HepG2 (cell line): ENCODE measurements at regions not wholly inside any gene's neighbourhood (a gene's known extent, or its start where the extent isn't known, plus 50 kb on each side); places are given as distances from the start of the nearest gene placed in this dataset.

Experiments used
- ATAC-seq: fragments of 200-7000 bp; cut with Tn5 transposase; 3 replicates; pipeline ENCODE4 v1.9.1; 2020; ENCODE audit warnings: mild to moderate bottlenecking, moderate library complexity
- BruUV-seq: library from RNA; stranded (reverse); fragments of 400-500 nt; replicated peaks from 2 replicates; lab custom pipeline; 2021; lab: Mats Ljungman, UMichigan
- CTCF ChIA-PET: fragments of 300-600 bp; formaldehyde crosslinking; extraction: SDS; loops from one replicate; lab custom pipeline; 2021; ENCODE audit warnings: low total read pairs, inconsistent platforms, low intra/inter-chr PET ratio; lab: Yijun Ruan, JAX
- POLR2A ChIA-PET: fragments of 350-600 bp; sonication (Branson Sonifier 250); formaldehyde crosslinking; loops from one replicate; lab custom pipeline; 2020; ENCODE audit warnings: antibody characterized with exemption, inconsistent platforms; lab: Yijun Ruan, JAX
- DNase-seq: peaks from one replicate; pipeline ENCODE4 v3.0.0-alpha.2; 2015; ENCODE audit warnings: low spot score
- FAIRE-seq: peaks from 3 replicates; lab custom pipeline; 2011; peaks lifted over from hg19 to GRCh38; lab: Jason Lieb, UNC
- H2AFZ ChIP-seq: one replicate; pipeline ENCODE4 v1.6.1; 2011; ENCODE audit warnings: low read length, inconsistent platforms
- H3K27ac ChIP-seq: fragments of 300-600 bp; 3 replicates; pipeline ENCODE4 v1.8.0; 2011; ENCODE audit warnings: mixed run types, mild to moderate bottlenecking, mixed read lengths, low read length, inconsistent platforms; ENCODE audit not compliant: insufficient read depth; ENCODE audit errors: extremely low read length
- H3K27me3 ChIP-seq, 2 experiments: fragments of 200-600 bp in 1 of 2; 2 replicates in 1 of 2; 3 replicates in 1 of 2; pipeline versions ENCODE4 v1.6.0 to v1.8.0; 2011; ENCODE audit warnings: low read length in 2 of 2, mild to moderate bottlenecking in 2 of 2, moderate library complexity in 2 of 2, inconsistent platforms in 1 of 2; ENCODE audit not compliant: insufficient read depth in 2 of 2, control insufficient read depth in 1 of 2
- H3K36me3 ChIP-seq, 2 experiments: fragments of 200-600 bp in 1 of 2; replicated peaks in 1 of 2; 2 replicates in 1 of 2; 3 replicates in 1 of 2; pipeline versions ENCODE4 v1.5.1 to v1.8.0; 2011; ENCODE audit warnings: low read length in 2 of 2, inconsistent platforms in 1 of 2; ENCODE audit not compliant: insufficient read depth in 2 of 2, control insufficient read depth in 1 of 2
- H3K4me1 ChIP-seq: 2 replicates; pipeline ENCODE4 v1.5.1; 2012; ENCODE audit warnings: low read length, inconsistent platforms; ENCODE audit not compliant: insufficient read depth
- H3K4me2 ChIP-seq: 2 replicates; pipeline ENCODE4 v1.6.0; 2011; ENCODE audit warnings: low read depth, low read length, inconsistent platforms
- H3K4me3 ChIP-seq, 3 experiments: fragments of 200-600 bp in 1 of 3; sonication (generic), shearing (Covaris generic) in 1 of 3; replicated peaks in 1 of 3; 2 replicates each; pipeline ENCODE4 v1.5.1; 2011 to 2016; ENCODE audit warnings: low read length in 3 of 3, inconsistent platforms in 2 of 3, low read depth in 2 of 3, mild to moderate bottlenecking in 2 of 3, control low read depth in 1 of 3, mixed read lengths in 1 of 3; ENCODE audit not compliant: insufficient read depth in 1 of 3
- H3K79me2 ChIP-seq: one replicate; pipeline ENCODE4 v1.6.1; 2011; ENCODE audit warnings: low read length, inconsistent platforms; ENCODE audit not compliant: insufficient read depth
- H3K9ac ChIP-seq: 2 replicates; pipeline ENCODE4 v1.6.0; 2011; ENCODE audit warnings: mild to moderate bottlenecking, low read depth, low read length, inconsistent platforms; ENCODE audit not compliant: insufficient read depth
- H3K9me3 ChIP-seq: 2 replicates; pipeline ENCODE4 v1.5.1; 2012; ENCODE audit warnings: mild to moderate bottlenecking, low read length
- H4K20me1 ChIP-seq: 2 replicates; pipeline ENCODE4 v1.6.0; 2011; ENCODE audit warnings: inconsistent platforms, mild to moderate bottlenecking, low read length, moderate library complexity; ENCODE audit not compliant: insufficient read depth
- ARNT2 ChIP-seq: sonication (generic); formaldehyde crosslinking; IDR thresholded peaks from 2 replicates; pipeline ENCODE4 v1.8.0; 2022; ENCODE audit warnings: mild to moderate bottlenecking, low read depth, missing genetic modification reagents, moderate library complexity
- KAT7 ChIP-seq: IDR thresholded peaks from 2 replicates; pipeline ENCODE4 v1.6.1; 2018; ENCODE audit warnings: borderline replicate concordance, missing compliant biosample characterization
- KLF12 ChIP-seq: sonication (generic); formaldehyde crosslinking; IDR thresholded peaks from 2 replicates; pipeline ENCODE4 v1.4.0; 2020; ENCODE audit warnings: missing genetic modification reagents, borderline replicate concordance
- MAFF ChIP-seq: IDR thresholded peaks from 2 replicates; pipeline ENCODE4 v1.6.1; 2011; ENCODE audit warnings: low read depth, low read length, improper control_type of control experiment
- MAFK ChIP-seq, 2 experiments: IDR thresholded peaks in 1 of 2; conservative IDR thresholded peaks in 1 of 2; 2 replicates each; pipeline ENCODE4 v1.6.1; 2011; ENCODE audit warnings: improper control_type of control experiment in 2 of 2, low read length in 2 of 2
- MBNL3 ChIP-seq: fragments of 250-450 bp; sonication (Bioruptor Pico); conservative IDR thresholded peaks from 2 replicates; pipeline ENCODE4 v1.8.0; 2022; ENCODE audit warnings: mild to moderate bottlenecking, inconsistent platforms
- ZNF337 ChIP-seq: sonication (generic); formaldehyde crosslinking; IDR thresholded peaks from 2 replicates; pipeline ENCODE4 v1.5.1; 2020; ENCODE audit warnings: missing genetic modification reagents, low read depth, mild to moderate bottlenecking, borderline replicate concordance
- WGBS: methylation state at CpG from one replicate; pipeline ENCODE4 v1.1.6; 2017; ENCODE audit warnings: low lambda C conversion rate; 5-methylcytosine and 5-hydroxymethylcytosine counted together
- in situ Hi-C: cut with HindIII; loops from 2 replicates; pipeline ENCODE4 v1.10.0; 2017; ENCODE audit warnings: low pct_unique_long_range_greater_than_20kb; ENCODE audit not compliant: extremely low pct_ligation_motif_present
- intact Hi-C: fragments of 100-400 bp; cut with micrococcal nuclease; formaldehyde crosslinking; loops from one replicate; pipeline ENCODE4 v1.10.0; 2022; ENCODE audit not compliant: unreplicated experiment

DNA sequence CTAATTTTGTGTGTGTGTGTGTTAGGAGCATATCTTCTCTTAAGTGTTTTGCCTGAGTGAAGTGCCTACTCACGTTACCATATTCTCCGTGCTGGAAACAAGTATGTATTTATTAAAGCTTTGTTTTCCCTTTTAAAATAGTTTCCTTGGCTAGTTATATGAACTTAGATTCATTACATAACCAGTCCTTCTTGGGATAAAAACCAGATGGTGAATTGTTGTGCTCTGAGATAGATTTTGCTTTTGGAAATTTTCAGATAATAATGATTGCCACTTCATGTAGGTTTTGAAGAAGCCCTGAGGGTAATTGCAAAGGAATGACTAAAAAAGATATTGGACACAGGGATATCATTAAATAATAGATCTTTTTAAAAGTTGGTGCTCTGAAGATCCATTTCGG lies 390.2 kb upstream of the SGO1 start:
- no peak overlapping the region for H3K27ac ChIP-seq
- no peaks in the 10 kb centered on the region for H3K4me1 ChIP-seq
- no peak for TF ChIP-seq ZNF337 (CRISPR knock-in tag)
- TF ChIP-seq ARNT2 (CRISPR knock-in tag): no peak
- TF ChIP-seq MBNL3 (CRISPR knock-in tag): no peak
- TF ChIP-seq, all 625 proteins: peak for 0
- no peak overlapping the region for H3K9ac ChIP-seq
- no peak overlapping the region for H3K4me2 ChIP-seq
- H3K27me3 ChIP-seq: no peaks in the 10 kb centered on the region
- BruUV-seq: no TSS peak
- FAIRE-seq: no peak
- H3K79me2 ChIP-seq: no peaks in the 10 kb centered on the region
- intact Hi-C loops: no loop called here
- POLR2A ChIA-PET: no interaction called here
- H4K20me1 ChIP-seq: no peaks in the 10 kb centered on the region
- DNase-seq: no peak
- H2AFZ ChIP-seq: no peak overlapping the region
- no peaks in the 10 kb centered on the region for H3K36me3 ChIP-seq
- H3K9me3 ChIP-seq: peaks cover 79% of the 10 kb centered on the region
- ATAC-seq: no peak
- in situ Hi-C loops: no loop called here
- 2% methylated on average over 3 of the region's 3 CpGs for WGBS
- no peak overlapping the region for H3K4me3 ChIP-seq
- CTCF ChIA-PET: no interaction called here

DNA sequence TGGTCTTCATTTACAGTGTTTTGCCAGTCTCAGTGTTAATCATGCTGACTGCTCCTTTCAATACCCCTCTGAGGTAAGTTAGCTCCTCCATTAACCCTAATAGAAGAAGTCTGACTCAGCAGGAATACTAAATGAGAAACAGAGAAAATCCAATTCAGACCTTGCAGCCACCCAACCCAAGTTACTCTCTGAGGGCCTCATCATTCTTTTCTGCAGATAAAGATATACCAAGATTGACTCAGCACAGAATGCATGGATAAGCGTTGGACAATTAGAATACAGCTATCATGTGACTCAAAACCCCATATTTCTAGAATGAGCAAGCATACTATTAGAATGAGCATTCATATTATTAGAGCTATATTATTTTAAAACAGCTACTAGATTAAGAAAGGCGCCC lies 389.1 kb upstream of the SGO1 start:
- ChIA-PET CTCF (no interaction called here), POLR2A (no interaction called here)
- Histone ChIP-seq H3K9me3 (peaks cover 68% of the 10 kb centered on the region), H3K4me3 (no peak overlapping the region), H3K4me1 (no peaks in the 10 kb centered on the region), H2AFZ (no peak overlapping the region), H4K20me1 (no peaks in the 10 kb centered on the region), H3K9ac (no peak overlapping the region), H3K36me3 (no peaks in the 10 kb centered on the region), H3K79me2 (no peaks in the 10 kb centered on the region), H3K27me3 (no peaks in the 10 kb centered on the region), H3K27ac (no peak overlapping the region), H3K4me2 (no peak overlapping the region)
- DNase-seq (no peak), ATAC-seq (no peak), FAIRE-seq (no peak)
- no TSS peak for BruUV-seq
- WGBS: 0% methylated on average over 2 of the region's 2 CpGs
- TF ChIP-seq MAFK (conservative IDR thresholded peaks at IDR 0.05 in 1 of 2, IDR thresholded peaks at IDR 0.05 in 1 of 2; ENCODE audit: low read length in 2 of 2) (peak in 1 of 2 experiments; percentile 34; a peak in 2 of 4 replicates), KLF12 (CRISPR knock-in tag) (no peak), MAFF (0 out of 2 replicates have a peak, but pooled peaks have one; percentile 17), KAT7 (no peak)
- in situ Hi-C loops (no loop called here), intact Hi-C loops (no loop called here)
